ENCODE measurements at regions not wholly inside any gene's neighbourhood (a gene's known extent, or its start where the extent isn't known, plus 50 kb on each side); places are given as distances from the start of the nearest gene placed in this dataset.

GRCh38 chr5:58403822-58404433 is 56.0 kb downstream of the PLK2 start:
- no peak for DNase-seq (ENCODE audit: low read depth, low spot score)

- DNase-seq (ENCODE audit: low read depth, low spot score): no peak
These were observed 58.2 kb downstream of the PLK2 start for GRCh38 chr5:58401701-58402100.

GRCh38 chr5:58400737-58401136 is 59.1 kb downstream of the PLK2 start:
- no peak for DNase-seq (ENCODE audit: low read depth, low spot score)

- DNase-seq (ENCODE audit: low read depth, low spot score): no peak
These were observed 59.9 kb downstream of the PLK2 start for GRCh38 chr5:58399951-58400350.

- no peak for DNase-seq (ENCODE audit: low read depth, low spot score)
These were observed 65.5 kb downstream of the PLK2 start for GRCh38 chr5:58394339-58394738.

- DNase-seq (ENCODE audit: low read depth, low spot score): no peak
These were observed 66.2 kb downstream of the PLK2 start for GRCh38 chr5:58393716-58394115.

GRCh38 chr5:58392496-58392895 is 67.4 kb downstream of the PLK2 start:
- no peak for DNase-seq (ENCODE audit: low read depth, low spot score)

- no peak for DNase-seq (ENCODE audit: low read depth, low spot score)
These were observed 76.4 kb downstream of the PLK2 start for GRCh38 chr5:58383448-58383847.

GRCh38 chr5:58382131-58382534 is 77.8 kb downstream of the PLK2 start:
- no peak for DNase-seq (ENCODE audit: low read depth, low spot score)

GRCh38 chr5:58381566-58381965 is 78.3 kb downstream of the PLK2 start:
- no peak for DNase-seq (ENCODE audit: low read depth, low spot score)

GRCh38 chr5:58380655-58381054 is 79.2 kb downstream of the PLK2 start:
- no peak for DNase-seq (ENCODE audit: low read depth, low spot score)

GRCh38 chr5:58378613-58379390 is 81.1 kb downstream of the PLK2 start:
- no peak for DNase-seq (ENCODE audit: low read depth, low spot score)

- DNase-seq (ENCODE audit: low read depth, low spot score): no peak
These were observed 89.3 kb downstream of the PLK2 start for GRCh38 chr5:58370606-58371005.

- no peak for DNase-seq (ENCODE audit: low read depth, low spot score)
These were observed 90.2 kb downstream of the PLK2 start for GRCh38 chr5:58369513-58370190.

GRCh38 chr5:58366461-58366860 is 93.4 kb downstream of the PLK2 start:
- DNase-seq (ENCODE audit: low read depth, low spot score): no peak

- DNase-seq (ENCODE audit: low read depth, low spot score): no peak
These were observed 94.1 kb downstream of the PLK2 start for GRCh38 chr5:58365791-58366190.

- DNase-seq (ENCODE audit: low read depth, low spot score): no peak
These were observed 96.2 kb downstream of the PLK2 start for GRCh38 chr5:58363461-58364249.

GRCh38 chr5:58362135-58362534 is 97.8 kb downstream of the PLK2 start:
- DNase-seq (ENCODE audit: low read depth, low spot score): no peak

- no peak for DNase-seq (ENCODE audit: low read depth, low spot score)
These were observed 99.1 kb downstream of the PLK2 start for GRCh38 chr5:58360794-58361193.

- DNase-seq (ENCODE audit: low read depth, low spot score): no peak
These were observed 99.9 kb downstream of the PLK2 start for GRCh38 chr5:58359981-58360380.

GRCh38 chr5:58358501-58359178 is 101.2 kb downstream of the PLK2 start:
- DNase-seq (ENCODE audit: low read depth, low spot score): no peak
